Panc1 (cell line): ENCODE measurements at regions not wholly inside any gene's neighbourhood (a gene's known extent, or its start where the extent isn't known, plus 50 kb on each side); places are given as distances from the start of the nearest gene placed in this dataset.

Experiments used
- ATAC-seq: fragments of 200-7000 bp; cut with Tn5 transposase; 2 replicates; pipeline ENCODE4 v1.9.1; 2020; ENCODE audit warnings: mild to moderate bottlenecking, moderate library complexity
- BruUV-seq: library from RNA; stranded (reverse); fragments of 400-500 nt; replicated peaks from 2 replicates; lab custom pipeline; 2021; lab: Mats Ljungman, UMichigan
- CTCF ChIA-PET: fragments of 300-600 bp; sonication (Branson Sonifier 250); formaldehyde crosslinking; loops from one replicate; lab custom pipeline; 2022; ENCODE audit warnings: antibody characterized with exemption; lab: Charles Lee
- POLR2A ChIA-PET: fragments of 300-600 bp; sonication (Branson Sonifier 250); formaldehyde crosslinking; loops from one replicate; lab custom pipeline; 2022; ENCODE audit warnings: antibody characterized with exemption; lab: Charles Lee
- DNase-seq: peaks from one replicate; pipeline ENCODE4 v3.0.0-alpha.2; 2010; ENCODE audit warnings: low read depth, low spot score
- H3K27ac ChIP-seq: 2 replicates; pipeline ENCODE4 v1.5.1; 2011; ENCODE audit warnings: mild to moderate bottlenecking, low read length, inconsistent platforms
- H3K27me3 ChIP-seq: fragments of 200-500 bp; sonication (Bioruptor generic); 2 replicates; pipeline ENCODE4 v1.6.0; 2014; ENCODE audit warnings: low read length, inconsistent platforms; ENCODE audit not compliant: control insufficient read depth, insufficient read depth
- H3K36me3 ChIP-seq: fragments of 200-500 bp; sonication (Bioruptor generic); 2 replicates; pipeline ENCODE4 v1.5.1; 2014; ENCODE audit warnings: inconsistent platforms, mild to moderate bottlenecking, low read length, moderate library complexity; ENCODE audit not compliant: control insufficient read depth, insufficient read depth
- H3K4me1 ChIP-seq: 2 replicates; pipeline ENCODE4 v1.5.1; 2011; ENCODE audit warnings: inconsistent platforms, mild to moderate bottlenecking, low read length, moderate library complexity; ENCODE audit not compliant: control insufficient read depth, insufficient read depth
- H3K4me3 ChIP-seq, 2 experiments: 2 replicates each; pipeline ENCODE4 v1.5.1; 2011 to 2012; ENCODE audit warnings: low read depth in 2 of 2, low read length in 2 of 2, mild to moderate bottlenecking in 2 of 2, inconsistent platforms in 1 of 2, moderate library complexity in 1 of 2
- H3K9me3 ChIP-seq: fragments of 200-500 bp; sonication (Bioruptor generic); 2 replicates; pipeline ENCODE4 v1.5.1; 2014; ENCODE audit warnings: low read depth, mild to moderate bottlenecking, inconsistent platforms, low read length, moderate library complexity; ENCODE audit not compliant: control insufficient read depth, insufficient read depth
- POLR2AphosphoS5 ChIP-seq: IDR thresholded peaks from 2 replicates; pipeline ENCODE4 v1.6.1; 2012; ENCODE audit warnings: mild to moderate bottlenecking, low read depth, low read length, moderate library complexity
- SIN3A ChIP-seq: IDR thresholded peaks from 2 replicates; pipeline ENCODE4 v1.6.1; 2012; ENCODE audit warnings: low read depth, mild to moderate bottlenecking, low read length, moderate library complexity, borderline replicate concordance; ENCODE audit not compliant: insufficient read depth
- TCF7L2 ChIP-seq: IDR thresholded peaks from 2 replicates; pipeline ENCODE4 v1.6.1; 2011; ENCODE audit warnings: mild to moderate bottlenecking, low read depth, low read length, inconsistent platforms
- in situ Hi-C: cut with HindIII; loops from 2 replicates; pipeline ENCODE4 v1.10.0; 2016; ENCODE audit warnings: low sequenced_read_pairs, low pct_unique_long_range_greater_than_20kb
- intact Hi-C: fragments of 100-400 bp; cut with micrococcal nuclease; formaldehyde crosslinking; loops from one replicate; pipeline ENCODE4 v1.10.0; 2022; ENCODE audit not compliant: unreplicated experiment
- TF ChIP-seq, protein P1 (sequence below), 2 experiments: IDR thresholded peaks; 2 replicates each; pipeline ENCODE4 v1.6.1; 2011 to 2012; ENCODE audit warnings: low read depth in 2 of 2, control low read depth in 1 of 2, low read length in 1 of 2, mild to moderate bottlenecking in 1 of 2, moderate library complexity in 1 of 2; ENCODE audit not compliant: insufficient read depth in 1 of 2
- TF ChIP-seq, protein P2 (sequence below): fragments of 450-650 bp; IDR thresholded peaks from 2 replicates; pipeline ENCODE4 v1.5.1; 2017; ENCODE audit warnings: mild to moderate bottlenecking

- in situ Hi-C loops, result no loop called here
- Histone ChIP-seq H3K4me1 (no peaks in the 10 kb centered on the region), H3K27ac (no peak overlapping the region), H3K36me3 (no peaks in the 10 kb centered on the region), H3K4me3 (no peak overlapping the region), H3K27me3 (no peaks in the 10 kb centered on the region), H3K9me3 (no peaks in the 10 kb centered on the region)
- intact Hi-C loops, result no loop called here
- TF ChIP-seq, protein P1, sequence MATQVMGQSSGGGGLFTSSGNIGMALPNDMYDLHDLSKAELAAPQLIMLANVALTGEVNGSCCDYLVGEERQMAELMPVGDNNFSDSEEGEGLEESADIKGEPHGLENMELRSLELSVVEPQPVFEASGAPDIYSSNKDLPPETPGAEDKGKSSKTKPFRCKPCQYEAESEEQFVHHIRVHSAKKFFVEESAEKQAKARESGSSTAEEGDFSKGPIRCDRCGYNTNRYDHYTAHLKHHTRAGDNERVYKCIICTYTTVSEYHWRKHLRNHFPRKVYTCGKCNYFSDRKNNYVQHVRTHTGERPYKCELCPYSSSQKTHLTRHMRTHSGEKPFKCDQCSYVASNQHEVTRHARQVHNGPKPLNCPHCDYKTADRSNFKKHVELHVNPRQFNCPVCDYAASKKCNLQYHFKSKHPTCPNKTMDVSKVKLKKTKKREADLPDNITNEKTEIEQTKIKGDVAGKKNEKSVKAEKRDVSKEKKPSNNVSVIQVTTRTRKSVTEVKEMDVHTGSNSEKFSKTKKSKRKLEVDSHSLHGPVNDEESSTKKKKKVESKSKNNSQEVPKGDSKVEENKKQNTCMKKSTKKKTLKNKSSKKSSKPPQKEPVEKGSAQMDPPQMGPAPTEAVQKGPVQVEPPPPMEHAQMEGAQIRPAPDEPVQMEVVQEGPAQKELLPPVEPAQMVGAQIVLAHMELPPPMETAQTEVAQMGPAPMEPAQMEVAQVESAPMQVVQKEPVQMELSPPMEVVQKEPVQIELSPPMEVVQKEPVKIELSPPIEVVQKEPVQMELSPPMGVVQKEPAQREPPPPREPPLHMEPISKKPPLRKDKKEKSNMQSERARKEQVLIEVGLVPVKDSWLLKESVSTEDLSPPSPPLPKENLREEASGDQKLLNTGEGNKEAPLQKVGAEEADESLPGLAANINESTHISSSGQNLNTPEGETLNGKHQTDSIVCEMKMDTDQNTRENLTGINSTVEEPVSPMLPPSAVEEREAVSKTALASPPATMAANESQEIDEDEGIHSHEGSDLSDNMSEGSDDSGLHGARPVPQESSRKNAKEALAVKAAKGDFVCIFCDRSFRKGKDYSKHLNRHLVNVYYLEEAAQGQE (IDR thresholded peaks at IDR 0.05; ENCODE audit: insufficient read depth in 1 of 2, low read depth in 2 of 2, low read length in 1 of 2), result no peak
- TF ChIP-seq TCF7L2, result no peak
- no peak for TF ChIP-seq POLR2AphosphoS5
- no peak for TF ChIP-seq SIN3A
- TF ChIP-seq, protein P2, sequence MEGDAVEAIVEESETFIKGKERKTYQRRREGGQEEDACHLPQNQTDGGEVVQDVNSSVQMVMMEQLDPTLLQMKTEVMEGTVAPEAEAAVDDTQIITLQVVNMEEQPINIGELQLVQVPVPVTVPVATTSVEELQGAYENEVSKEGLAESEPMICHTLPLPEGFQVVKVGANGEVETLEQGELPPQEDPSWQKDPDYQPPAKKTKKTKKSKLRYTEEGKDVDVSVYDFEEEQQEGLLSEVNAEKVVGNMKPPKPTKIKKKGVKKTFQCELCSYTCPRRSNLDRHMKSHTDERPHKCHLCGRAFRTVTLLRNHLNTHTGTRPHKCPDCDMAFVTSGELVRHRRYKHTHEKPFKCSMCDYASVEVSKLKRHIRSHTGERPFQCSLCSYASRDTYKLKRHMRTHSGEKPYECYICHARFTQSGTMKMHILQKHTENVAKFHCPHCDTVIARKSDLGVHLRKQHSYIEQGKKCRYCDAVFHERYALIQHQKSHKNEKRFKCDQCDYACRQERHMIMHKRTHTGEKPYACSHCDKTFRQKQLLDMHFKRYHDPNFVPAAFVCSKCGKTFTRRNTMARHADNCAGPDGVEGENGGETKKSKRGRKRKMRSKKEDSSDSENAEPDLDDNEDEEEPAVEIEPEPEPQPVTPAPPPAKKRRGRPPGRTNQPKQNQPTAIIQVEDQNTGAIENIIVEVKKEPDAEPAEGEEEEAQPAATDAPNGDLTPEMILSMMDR, result no peak
- no peak for DNase-seq
- POLR2A ChIA-PET, result no interaction called here
- CTCF ChIA-PET, result no interaction called here
- BruUV-seq, result no TSS peak
- ATAC-seq, result no peak
These were observed 68.2 kb upstream of the EYA2 start for GRCh38 chr20:46826343-46826984.

- H3K27me3 ChIP-seq, result no peaks in the 10 kb centered on the region
- ChIA-PET POLR2A (no interaction called here), CTCF (no interaction called here)
- no peaks in the 10 kb centered on the region for H3K4me1 ChIP-seq
- H3K4me3 ChIP-seq, result no peak overlapping the region
- H3K36me3 ChIP-seq, result no peaks in the 10 kb centered on the region
- intact Hi-C loops, result no loop called here
- no TSS peak for BruUV-seq
- H3K9me3 ChIP-seq, result no peaks in the 10 kb centered on the region
- no peak for DNase-seq
- TF ChIP-seq SIN3A, result no peak
- TF ChIP-seq TCF7L2, result no peak
- TF ChIP-seq POLR2AphosphoS5, result no peak
- TF ChIP-seq, protein P1 (IDR thresholded peaks at IDR 0.05; ENCODE audit: insufficient read depth in 1 of 2, low read depth in 2 of 2, low read length in 1 of 2), result no peak
- TF ChIP-seq, protein P2, result no peak
- no peak for ATAC-seq
- in situ Hi-C loops, result no loop called here
- H3K27ac ChIP-seq, result no peak overlapping the region
These were observed 66.8 kb upstream of the EYA2 start for GRCh38 chr20:46827718-46828458.
